Epithelial cell of prostate (primary cell): ENCODE measurements at regions not wholly inside any gene's neighbourhood (a gene's known extent, or its start where the extent isn't known, plus 50 kb on each side); places are given as distances from the start of the nearest gene placed in this dataset.
"Not testable (repeated sequence)": the region's sequence is repeated elsewhere in the genome, so short reads cannot be mapped to it uniquely, and the experiment has no call there.

Experiments used
- DNase-seq: peaks from one replicate; pipeline ENCODE4 v3.0.0-alpha.2; 2011; ENCODE audit warnings: low read depth, low spot score
- H3K27ac ChIP-seq: fragments of 450-650 bp; 2 replicates; pipeline ENCODE4 v1.5.1; 2017; ENCODE audit warnings: mild to moderate bottlenecking

- H3K27ac ChIP-seq, result no peak overlapping the region
- DNase-seq, result no peak
These were observed 50.3 kb upstream of the TMC1 start for GRCh38 chr9:72471096-72471495.

DNA sequence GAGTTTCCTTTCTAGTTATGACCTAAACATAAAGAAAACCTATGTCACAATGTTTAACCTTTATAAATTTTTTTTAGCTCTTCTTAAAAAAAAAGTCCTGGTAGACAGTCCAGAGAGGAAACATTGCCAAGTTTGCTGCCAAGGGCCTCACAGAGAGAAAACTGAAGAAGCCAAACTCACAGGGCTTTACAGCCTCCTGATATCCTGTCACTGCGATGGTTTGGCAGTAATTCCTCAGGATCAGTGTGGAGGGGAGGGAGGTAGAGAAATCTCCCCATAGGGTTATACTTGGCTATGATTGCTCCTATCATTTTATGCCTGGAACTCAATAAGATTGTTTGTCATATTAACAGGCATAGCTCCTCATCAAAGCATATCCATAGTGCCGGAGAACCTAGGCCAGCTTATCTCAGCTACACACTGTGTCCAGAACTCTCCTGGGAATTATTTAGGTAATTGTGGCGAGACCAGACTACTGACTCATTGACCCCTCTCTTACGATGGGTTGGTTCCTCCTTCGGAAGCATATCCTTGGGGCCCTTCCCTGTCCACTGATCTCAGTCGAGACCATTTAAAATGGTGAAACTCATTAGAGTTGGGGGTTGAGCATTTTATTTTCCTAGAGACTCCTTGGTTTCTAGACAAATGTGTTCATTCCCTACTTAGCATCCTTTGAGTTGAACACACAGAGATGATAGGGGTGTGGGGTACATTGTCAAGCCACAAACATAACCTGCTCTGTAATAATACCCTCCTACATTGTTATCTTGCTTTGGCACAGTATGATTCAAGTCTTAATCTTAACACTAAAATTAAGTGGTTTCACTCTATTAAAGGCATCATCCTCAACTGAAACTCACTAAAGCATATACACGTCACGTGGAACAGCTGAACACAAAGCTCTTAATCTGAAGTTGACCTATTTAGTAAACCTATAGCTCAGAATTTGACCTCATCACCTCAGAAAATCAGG lies 53.4 kb upstream of the TMC1 start:
- DNase-seq, result no peak
- peak overlapping the region; percentile 14 for H3K27ac ChIP-seq

- H3K27ac ChIP-seq, result peak overlapping the region; percentile 12
- peak; percentile 59 for DNase-seq
These were observed 55.8 kb upstream of the TMC1 start for GRCh38 chr9:72465593-72465984.

GRCh38 chr9:72464857-72465592 lies 56.4 kb upstream of the TMC1 start:
- no peak for DNase-seq
- H3K27ac ChIP-seq, result peak overlapping the region; percentile 12

DNA sequence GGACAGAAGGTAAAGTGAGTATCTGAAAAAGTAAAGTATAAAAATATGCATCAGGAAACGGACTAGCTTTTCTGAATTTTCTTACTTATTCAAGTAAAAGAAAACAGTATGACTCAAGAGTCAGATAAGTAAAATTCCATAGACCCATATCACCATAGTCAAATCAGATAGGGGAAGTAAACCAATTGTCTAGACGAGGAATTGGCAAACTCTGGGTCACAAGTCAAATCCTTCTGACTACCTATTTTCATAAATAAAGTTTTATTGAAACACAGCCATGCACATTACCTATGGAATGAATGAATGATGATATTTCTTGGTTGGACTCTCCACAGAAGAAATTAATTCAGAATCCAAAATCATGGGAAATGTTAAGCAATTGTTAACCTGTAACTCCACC lies 59.1 kb upstream of the TMC1 start:
- no peak overlapping the region for H3K27ac ChIP-seq
- DNase-seq, result no peak

- H3K27ac ChIP-seq, result no peak overlapping the region
- DNase-seq, result no peak
These were observed 60.8 kb upstream of the TMC1 start for GRCh38 chr9:72460342-72461312.

DNA sequence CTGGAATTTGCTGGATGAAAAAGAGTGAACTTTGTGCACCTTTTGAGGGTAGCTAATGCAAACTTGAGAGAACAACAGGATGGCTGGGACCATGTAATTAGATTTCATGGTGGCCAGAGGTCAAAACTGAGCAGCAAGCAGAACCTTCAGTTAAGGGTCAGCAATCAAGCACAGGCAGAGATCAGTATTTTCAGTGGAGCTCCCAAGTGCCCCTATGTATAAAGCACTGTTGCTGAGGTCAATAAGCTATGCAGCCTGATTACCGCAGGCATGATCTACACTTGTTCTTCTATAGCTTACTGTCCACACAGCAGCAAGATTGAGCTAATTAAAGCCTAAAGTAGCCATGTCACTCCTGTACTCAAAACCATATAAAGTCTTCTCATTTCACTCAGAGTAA lies 62.1 kb upstream of the TMC1 start:
- H3K27ac ChIP-seq, result no peak overlapping the region
- no peak for DNase-seq

GRCh38 chr9:72458153-72458552 lies 63.3 kb upstream of the TMC1 start:
- H3K27ac ChIP-seq, result no peak overlapping the region
- no peak for DNase-seq

DNA sequence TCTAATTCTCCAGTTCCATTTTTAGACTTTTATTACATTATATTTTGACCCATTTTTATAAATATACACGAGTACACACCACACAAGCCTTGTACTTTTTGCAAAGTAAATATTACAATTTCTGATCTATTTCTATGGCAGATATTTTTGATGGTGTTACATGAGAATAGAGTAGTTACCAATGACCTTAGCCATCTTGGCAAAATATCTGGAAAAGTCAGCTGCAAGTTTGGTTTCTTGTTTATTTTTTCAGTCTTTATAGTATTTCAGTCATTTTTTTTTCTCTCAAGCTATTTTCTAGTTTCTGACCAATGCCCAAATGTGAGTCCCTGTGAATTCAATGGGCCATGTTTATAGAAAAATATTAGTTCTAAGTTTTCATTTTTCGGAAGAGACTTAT lies 64.0 kb upstream of the TMC1 start:
- DNase-seq, result no peak
- no peak overlapping the region for H3K27ac ChIP-seq

GRCh38 chr9:72454871-72455491 lies 66.4 kb upstream of the TMC1 start:
- no peak for DNase-seq
- no peak overlapping the region for H3K27ac ChIP-seq

GRCh38 chr9:72453797-72454196 lies 67.6 kb upstream of the TMC1 start:
- H3K27ac ChIP-seq, result no peak overlapping the region

GRCh38 chr9:72446241-72446640 lies 75.2 kb upstream of the TMC1 start:
- DNase-seq, H3K27ac ChIP-seq: not testable (repeated sequence)

More at GRCh38 chr9:72453797-72454196, 67.6 kb upstream of the TMC1 start:
- DNase-seq, result no peak

- DNase-seq, result no peak
These were observed 76.0 kb upstream of the TMC1 start for GRCh38 chr9:72445306-72445995.

GRCh38 chr9:72444435-72444834 lies 77.0 kb upstream of the TMC1 start:
- H3K27ac ChIP-seq, result peak overlapping the region; percentile 98
- DNase-seq, result peak; percentile 51

More at GRCh38 chr9:72445306-72445995, 76.0 kb upstream of the TMC1 start:
- H3K27ac ChIP-seq, result peak overlapping the region; percentile 98

DNA sequence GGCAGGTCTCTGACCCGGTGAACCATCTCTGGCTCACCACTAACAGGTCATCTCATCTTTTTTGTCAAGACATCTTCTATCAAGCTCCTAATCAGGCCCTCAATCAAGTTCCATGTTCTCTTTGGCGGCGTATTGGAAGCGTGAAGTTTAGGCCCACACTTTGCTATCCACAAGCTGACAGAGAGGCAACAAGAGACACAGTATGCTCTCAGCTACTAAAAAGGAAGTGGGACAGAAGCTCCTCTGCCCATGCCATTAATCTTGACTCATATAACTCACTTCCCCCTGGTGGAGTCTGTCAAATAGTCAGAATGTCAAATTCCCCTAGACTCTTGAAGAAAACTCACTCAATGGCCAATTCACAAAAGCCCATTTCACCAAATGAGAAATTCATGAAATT lies 77.6 kb upstream of the TMC1 start:
- no peak for DNase-seq
- peak overlapping the region; percentile 98 for H3K27ac ChIP-seq

GRCh38 chr9:72441848-72442607 lies 77.0 kb upstream of the ZFAND5 start:
- peak overlapping the region; percentile 98 for H3K27ac ChIP-seq
- peak; percentile 66 for DNase-seq

GRCh38 chr9:72440992-72441847 lies 76.2 kb upstream of the ZFAND5 start:
- DNase-seq, result no peak
- peak overlapping the region; percentile 98 for H3K27ac ChIP-seq
